KOPT-K1 (cell line): ENCODE measurements at regions not wholly inside any gene's neighbourhood (a gene's known extent, or its start where the extent isn't known, plus 50 kb on each side); places are given as distances from the start of the nearest gene placed in this dataset.

Experiments used
- H3K27ac ChIP-seq: fragments of 200-600 bp; sonication (generic); 2 replicates; pipeline ENCODE4 v1.5.1; 2016; ENCODE audit warnings: antibody characterized with exemption, mild to moderate bottlenecking, low read depth, low read length; ENCODE audit not compliant: poor library complexity, severe bottlenecking
- H3K36me3 ChIP-seq: fragments of 200-600 bp; sonication (generic); 2 replicates; pipeline ENCODE4 v1.5.1; 2017; ENCODE audit warnings: antibody characterized with exemption, mild to moderate bottlenecking, low read length, moderate library complexity; ENCODE audit not compliant: insufficient read depth
- H3K9me3 ChIP-seq: fragments of 200-600 bp; sonication (generic); 2 replicates; pipeline ENCODE4 v1.5.1; 2017; ENCODE audit warnings: antibody characterized with exemption, low read length, mild to moderate bottlenecking; ENCODE audit not compliant: insufficient read depth, poor library complexity, severe bottlenecking

GRCh38 chr2:181114021-181114420 lies 133.6 kb downstream of the UBE2E3 start:
- no peak overlapping the region for H3K27ac ChIP-seq
- no peaks in the 10 kb centered on the region for H3K9me3 ChIP-seq
- H3K36me3 ChIP-seq: no peaks in the 10 kb centered on the region

DNA sequence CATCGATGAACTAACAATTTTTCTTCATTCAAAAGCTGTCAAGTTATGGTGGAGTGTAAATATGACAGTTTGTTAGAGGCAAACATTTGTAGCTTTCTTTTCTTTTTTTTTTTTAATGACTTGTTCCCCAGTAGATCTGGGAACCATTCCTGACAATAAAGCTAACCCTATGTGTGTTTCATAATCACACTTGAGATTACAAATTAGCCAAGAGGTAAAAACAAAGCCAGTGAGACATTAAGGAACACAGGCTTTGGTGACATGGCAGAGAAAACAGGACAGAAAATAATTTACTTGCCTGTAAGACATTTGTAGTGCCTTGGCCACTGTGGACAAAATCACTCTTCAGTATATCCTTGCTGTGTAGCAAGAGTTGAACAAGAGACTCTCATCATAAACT lies 135.9 kb downstream of the UBE2E3 start:
- Histone ChIP-seq H3K9me3 (no peaks in the 10 kb centered on the region), H3K27ac (no peak overlapping the region), H3K36me3 (no peaks in the 10 kb centered on the region)

DNA sequence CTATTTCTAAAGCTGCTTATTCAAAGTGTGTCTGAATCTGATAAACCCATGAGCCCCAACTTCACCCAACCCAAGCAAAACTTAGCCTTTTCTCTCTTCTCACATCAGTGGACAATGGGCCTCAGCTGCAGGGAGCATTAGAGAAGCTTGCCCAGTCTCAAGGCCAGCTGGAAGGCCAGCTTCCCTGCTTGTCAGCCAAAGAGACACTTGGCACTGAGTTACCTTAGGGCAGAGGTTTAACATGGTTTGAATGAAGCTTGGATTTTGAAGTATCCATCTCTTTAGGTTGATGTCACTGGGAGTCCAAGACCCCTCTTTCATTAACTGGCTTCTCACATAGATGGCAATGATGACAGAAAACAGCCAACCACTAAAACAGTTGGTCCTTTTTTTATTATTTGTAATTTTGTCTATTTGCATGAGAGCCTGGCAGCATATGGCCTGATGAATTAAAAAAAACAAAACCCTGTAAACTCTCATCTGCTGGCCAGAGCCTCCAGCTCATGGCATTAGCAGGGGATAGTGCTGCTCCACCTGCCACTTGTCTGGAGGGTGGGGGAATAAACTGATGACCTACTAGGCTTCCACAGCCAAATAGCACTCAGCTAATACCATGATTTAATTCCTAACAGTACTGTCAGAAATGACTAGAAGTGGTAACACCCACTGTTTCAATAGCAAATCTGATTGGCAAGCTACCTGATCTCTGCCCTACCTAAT lies 137.0 kb downstream of the UBE2E3 start:
- no peak overlapping the region for H3K27ac ChIP-seq
- no peaks in the 10 kb centered on the region for H3K9me3 ChIP-seq
- H3K36me3 ChIP-seq: no peaks in the 10 kb centered on the region

GRCh38 chr2:181120625-181121024 lies 140.2 kb downstream of the UBE2E3 start:
- Histone ChIP-seq H3K27ac (no peak overlapping the region), H3K36me3 (no peaks in the 10 kb centered on the region), H3K9me3 (no peaks in the 10 kb centered on the region)

- Histone ChIP-seq H3K27ac (peak overlapping the region; percentile 1), H3K36me3 (no peaks in the 10 kb centered on the region), H3K9me3 (no peaks in the 10 kb centered on the region)
Observed at GRCh38 chr2:181121996-181122395, 141.6 kb downstream of the UBE2E3 start.

GRCh38 chr2:181122601-181123000 lies 142.2 kb downstream of the UBE2E3 start:
- H3K9me3 ChIP-seq: no peaks in the 10 kb centered on the region
- no peaks in the 10 kb centered on the region for H3K36me3 ChIP-seq
- no peak overlapping the region for H3K27ac ChIP-seq

- Histone ChIP-seq H3K27ac (peak overlapping the region; percentile 91), H3K9me3 (no peaks in the 10 kb centered on the region), H3K36me3 (no peaks in the 10 kb centered on the region)
Observed at GRCh38 chr2:181123798-181124231, 143.4 kb downstream of the UBE2E3 start.

DNA sequence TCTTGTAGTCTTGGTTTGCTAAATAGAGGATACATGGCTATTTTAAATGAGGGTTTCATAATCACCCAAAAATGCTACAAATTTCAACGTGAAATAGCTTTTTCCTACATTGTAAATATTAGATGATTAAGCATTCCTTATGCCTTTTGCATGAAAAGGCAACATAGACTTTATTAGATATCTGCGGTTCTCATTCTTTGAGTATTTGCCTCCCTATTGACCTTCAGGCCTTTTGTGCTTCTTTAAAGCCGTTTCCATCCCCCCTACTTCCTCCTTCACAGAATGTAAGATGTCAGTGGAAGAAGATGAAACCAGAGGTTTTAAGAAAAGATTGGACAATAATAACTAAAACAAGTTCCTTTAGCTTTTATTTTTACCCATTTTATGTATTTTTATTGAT lies 144.1 kb downstream of the UBE2E3 start:
- no peaks in the 10 kb centered on the region for H3K36me3 ChIP-seq
- peak overlapping the region; percentile 91 for H3K27ac ChIP-seq
- no peaks in the 10 kb centered on the region for H3K9me3 ChIP-seq

- Histone ChIP-seq H3K36me3 (no peaks in the 10 kb centered on the region), H3K9me3 (no peaks in the 10 kb centered on the region), H3K27ac (peak overlapping the region; percentile 91)
Observed at GRCh38 chr2:181125359-181125758, 145.0 kb downstream of the UBE2E3 start.

DNA sequence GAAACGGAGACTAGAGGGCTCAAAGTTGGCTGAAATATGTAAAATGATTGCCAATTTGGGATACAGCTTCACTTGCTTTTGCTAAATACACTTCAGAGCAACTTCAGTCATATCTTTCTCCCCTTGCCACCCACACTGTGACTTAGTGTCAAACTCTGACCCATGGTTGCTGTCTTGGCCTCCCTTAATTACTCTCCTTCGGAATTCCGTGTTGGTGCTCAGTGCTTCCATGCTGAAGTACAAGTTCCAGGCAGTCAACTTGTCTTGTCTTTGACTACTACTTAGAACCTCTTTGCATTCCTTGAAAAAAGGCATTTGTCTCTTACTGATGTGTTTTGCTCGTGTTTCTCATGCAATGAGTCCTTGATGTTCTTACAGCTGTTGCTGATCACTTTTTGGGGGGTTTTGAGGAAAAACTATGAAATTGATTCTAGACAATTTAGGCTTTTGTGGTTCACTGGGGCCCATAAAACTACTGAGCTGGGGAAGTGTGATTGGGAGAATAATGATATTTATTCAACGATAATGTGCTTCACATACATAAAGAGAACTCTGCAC lies 146.0 kb downstream of the UBE2E3 start:
- peak overlapping the region; percentile 91 for H3K27ac ChIP-seq
- no peaks in the 10 kb centered on the region for H3K9me3 ChIP-seq
- no peaks in the 10 kb centered on the region for H3K36me3 ChIP-seq

- no peaks in the 10 kb centered on the region for H3K9me3 ChIP-seq
- 0 out of 2 replicates have a peak, but pooled peaks cover 1% of the 10 kb centered on the region for H3K36me3 ChIP-seq
- H3K27ac ChIP-seq: peak overlapping the region; percentile 91
Observed at GRCh38 chr2:181128199-181128598, 147.8 kb downstream of the UBE2E3 start.

DNA sequence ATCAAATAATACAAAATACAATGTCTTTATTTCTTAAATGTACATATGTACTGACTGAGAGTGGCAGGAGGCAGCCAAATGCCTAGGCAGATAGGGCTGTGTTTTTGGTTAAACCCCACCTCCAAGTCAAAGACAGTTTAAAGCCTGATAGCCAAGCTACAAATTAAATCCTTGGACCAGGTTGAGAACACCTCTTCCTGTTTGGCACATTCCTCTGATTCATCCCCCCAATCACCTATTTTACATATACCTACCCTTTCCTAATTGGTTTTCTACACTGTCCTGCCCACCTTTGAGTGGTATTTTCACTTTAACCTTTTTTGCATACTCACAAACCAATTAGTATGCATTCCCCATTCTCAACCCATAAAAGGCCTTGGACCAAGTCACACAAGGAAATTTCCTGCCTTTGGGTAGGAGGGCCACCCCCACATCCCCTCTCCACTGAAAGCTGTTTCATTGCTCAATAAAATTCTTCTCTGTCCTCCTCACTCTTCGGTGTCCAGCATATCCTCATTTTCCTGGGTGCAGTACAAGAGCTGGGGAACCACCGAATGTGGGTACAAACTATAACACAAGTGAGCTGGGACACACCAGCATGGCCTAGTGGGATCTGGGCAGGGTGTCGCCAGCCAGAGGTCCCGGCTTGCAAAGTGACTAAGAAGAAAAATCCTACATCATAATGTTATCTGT lies 149.1 kb downstream of the UBE2E3 start:
- peaks cover 11% of the 10 kb centered on the region; the same call in 1 of the 2 replicates for H3K36me3 ChIP-seq
- H3K27ac ChIP-seq: peak overlapping the region; percentile 40
- peaks cover 8% of the 10 kb centered on the region for H3K9me3 ChIP-seq

DNA sequence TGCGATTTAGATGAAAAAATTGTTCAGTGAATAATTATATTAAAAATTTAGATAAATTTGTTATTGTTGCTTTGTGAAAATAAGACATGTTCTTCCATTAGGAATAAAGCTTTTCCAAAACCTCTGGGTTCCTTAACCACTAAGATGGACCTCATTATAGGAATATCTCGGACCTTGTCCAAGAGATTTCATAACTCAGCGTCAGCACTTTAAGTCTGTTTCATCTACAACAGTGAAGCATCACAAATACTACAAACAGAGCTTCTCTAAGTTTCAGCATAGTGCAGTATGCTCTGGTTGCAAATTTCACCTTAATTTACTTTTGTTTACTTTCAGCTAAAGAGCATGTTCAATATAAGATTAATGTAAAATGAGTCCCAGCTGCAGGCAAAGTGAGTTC lies 150.3 kb downstream of the UBE2E3 start:
- Histone ChIP-seq H3K27ac (peak overlapping the region; percentile 78), H3K9me3 (peaks cover 20% of the 10 kb centered on the region), H3K36me3 (peaks cover 22% of the 10 kb centered on the region; the same call in 1 of the 2 replicates)

GRCh38 chr2:181131584-181131983 lies 151.2 kb downstream of the UBE2E3 start:
- Histone ChIP-seq H3K27ac (peak overlapping the region; percentile 78), H3K9me3 (peaks cover 25% of the 10 kb centered on the region), H3K36me3 (peaks cover 26% of the 10 kb centered on the region; the same call in 1 of the 2 replicates)

- Histone ChIP-seq H3K36me3 (peaks cover 18% of the 10 kb centered on the region; the same call in 1 of the 2 replicates), H3K27ac (peak overlapping the region; percentile 77), H3K9me3 (peaks cover 24% of the 10 kb centered on the region)
Observed at GRCh38 chr2:181138816-181139215, 158.4 kb downstream of the UBE2E3 start.
